LHCN-M2 (cell line): ENCODE measurements at regions not wholly inside any gene's neighbourhood (a gene's known extent, or its start where the extent isn't known, plus 50 kb on each side); places are given as distances from the start of the nearest gene placed in this dataset.

Experiments used
- DNase-seq: peaks from one replicate; pipeline ENCODE4 v3.0.0-alpha.2; 2012; ENCODE audit warnings: low read depth

DNA sequence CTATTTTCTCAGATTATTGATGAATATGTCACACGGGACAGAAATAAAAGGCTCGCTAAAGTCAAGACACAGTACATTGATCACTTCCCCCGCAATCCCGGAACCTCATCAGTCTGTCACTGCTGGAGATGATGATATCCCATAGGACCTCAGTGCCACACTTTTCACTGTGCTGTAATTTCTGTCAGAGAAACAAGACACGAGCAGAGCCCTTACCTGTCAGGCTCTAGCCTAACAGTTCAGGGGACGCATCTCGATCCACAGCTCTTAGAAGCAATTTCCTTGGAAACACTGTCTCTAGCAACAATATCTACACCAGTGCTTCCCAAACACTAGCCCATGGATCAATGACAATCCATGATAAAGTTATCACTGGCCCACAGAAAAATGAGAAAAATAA, 140.0 kb downstream of the GRIN2B start:
- no peak for DNase-seq

DNA sequence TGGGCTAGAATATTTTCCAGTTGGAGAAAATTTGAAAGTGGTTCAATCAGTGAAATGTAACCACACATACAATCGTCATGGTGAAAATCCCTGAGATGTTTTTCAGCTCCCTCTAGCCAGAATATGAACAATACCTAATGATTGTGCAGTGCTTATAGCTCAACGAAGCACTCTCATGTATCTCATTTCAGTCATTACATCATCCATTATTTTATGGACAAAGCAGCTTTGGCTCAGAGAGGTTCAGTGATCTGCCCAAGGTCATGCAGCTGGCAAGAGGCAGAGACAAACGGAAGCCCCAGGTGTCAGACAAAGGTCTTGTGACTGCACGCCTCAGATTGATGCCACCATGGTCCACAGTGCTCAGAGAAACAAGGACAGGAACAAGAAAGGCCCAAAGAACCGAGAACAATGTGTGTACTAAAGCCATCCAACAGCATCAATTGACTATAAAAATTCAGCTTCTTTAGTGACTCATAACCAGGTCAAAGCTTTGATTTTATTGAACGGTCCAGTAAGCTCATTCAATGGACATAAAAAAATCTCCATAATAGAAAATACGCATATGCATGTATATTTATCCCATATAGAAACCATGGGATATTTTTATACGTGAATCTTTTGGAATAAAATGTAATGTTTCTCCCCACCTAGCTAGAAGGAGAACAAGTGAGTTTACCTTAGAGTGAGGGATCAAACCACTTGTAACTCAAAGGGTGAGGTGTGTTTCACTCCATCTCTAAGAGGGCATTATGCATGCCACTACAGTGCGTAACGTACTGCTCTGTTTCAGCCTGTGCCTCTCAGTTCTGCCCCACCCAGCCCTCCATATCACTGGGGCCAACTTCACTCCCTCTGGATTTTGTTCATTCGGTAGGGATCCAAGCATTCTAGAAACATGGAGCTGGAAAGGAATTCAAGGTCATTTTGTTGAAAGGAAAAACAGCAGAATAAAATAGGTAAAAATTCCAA, 141.8 kb downstream of the GRIN2B start:
- DNase-seq: no peak

DNA sequence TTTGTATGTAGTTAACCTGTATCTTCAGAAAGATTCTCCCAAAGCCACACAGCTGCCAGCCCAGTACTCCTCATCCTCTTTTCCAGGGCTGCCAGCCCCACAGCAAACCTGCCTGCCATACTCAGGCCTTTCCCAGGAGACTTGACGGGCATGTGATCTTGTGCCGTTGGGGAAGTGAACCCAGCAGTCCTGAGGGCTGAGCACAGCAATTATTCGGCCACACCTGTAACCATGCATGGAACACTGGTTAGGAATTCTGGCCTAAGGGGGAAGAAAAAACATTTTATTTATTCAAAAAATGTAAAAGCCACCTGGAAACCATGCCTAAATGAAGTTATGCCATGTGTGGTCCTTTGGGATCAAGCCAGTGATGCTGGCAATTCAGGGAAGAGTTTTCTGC, 145.3 kb downstream of the GRIN2B start:
- no peak for DNase-seq

DNA sequence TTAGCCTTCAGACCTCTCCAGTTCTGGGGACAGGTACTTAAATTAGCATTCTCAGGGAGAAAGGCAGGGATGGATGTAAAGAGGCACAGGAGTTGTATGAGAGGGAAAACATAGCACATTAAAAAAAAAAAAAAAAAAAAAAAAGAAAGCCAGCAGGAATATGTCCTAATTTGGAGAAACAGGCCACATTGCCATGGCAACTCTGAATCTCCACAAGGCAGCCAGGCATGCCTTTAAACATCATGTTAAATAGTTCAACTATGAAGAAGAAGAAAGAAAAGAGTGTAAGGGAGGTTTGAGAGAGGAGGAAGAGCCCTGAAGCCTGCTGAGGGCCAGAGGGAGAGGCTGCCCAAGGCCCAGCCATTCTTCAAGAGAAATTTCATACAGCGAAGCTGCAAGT, 145.8 kb downstream of the GRIN2B start:
- no peak for DNase-seq

DNA sequence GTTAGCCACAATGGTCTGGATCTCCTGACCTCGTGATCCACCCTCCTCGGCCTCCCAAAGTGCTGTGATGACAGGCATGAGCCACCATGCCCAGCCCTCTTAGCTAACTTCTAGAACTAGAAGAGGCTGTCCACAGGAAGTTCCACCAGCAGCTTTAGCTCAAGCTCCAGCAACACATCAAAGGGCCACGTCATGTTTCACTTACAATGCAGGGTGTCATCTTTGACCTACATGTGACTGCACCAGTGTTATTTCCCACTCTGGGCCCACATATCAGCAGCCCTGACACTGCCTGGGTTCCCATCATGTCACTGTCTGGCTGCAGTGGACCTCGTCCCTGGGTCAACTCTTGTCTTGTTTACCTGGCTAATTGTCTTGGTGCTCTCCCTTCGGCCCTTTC, 147.2 kb downstream of the GRIN2B start:
- DNase-seq: no peak

DNA sequence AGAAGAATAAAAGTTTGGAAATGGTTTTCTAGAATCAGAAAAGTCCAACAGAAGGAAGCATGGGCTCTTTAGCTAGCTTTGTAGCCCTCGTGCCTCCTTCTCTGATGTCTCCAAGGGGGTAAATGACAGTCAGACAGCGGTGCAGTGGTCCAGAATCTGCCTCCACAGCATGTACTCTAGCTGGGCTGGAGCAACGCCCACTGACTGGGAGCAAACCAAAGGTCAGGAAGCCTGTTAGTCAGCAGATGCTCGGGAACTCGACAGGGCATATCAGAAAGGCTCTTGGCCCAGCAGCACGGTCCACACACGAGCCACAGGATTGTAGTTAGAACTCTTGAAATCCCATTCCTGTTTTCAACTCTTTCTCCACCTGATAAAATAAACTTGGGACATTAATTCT, 164.3 kb downstream of the GRIN2B start:
- DNase-seq: no peak

DNA sequence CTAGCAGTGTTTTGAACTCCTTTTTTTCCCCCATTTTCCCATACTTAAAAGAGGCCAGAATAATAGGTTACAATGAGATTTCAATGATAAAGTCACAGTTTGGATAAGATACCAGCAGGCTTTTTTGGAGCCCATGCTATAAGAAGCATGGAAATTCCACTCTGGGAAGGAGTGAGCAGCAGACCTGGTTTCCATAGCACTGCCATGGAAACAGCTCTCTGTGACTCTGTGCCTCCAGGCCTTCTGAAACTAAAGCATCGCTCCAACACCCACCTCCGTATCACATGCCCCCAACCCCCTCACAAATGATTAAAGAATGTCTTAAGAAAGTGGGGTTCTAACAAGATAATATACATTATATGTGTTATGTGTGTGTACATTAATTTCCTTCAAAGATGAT, 165.0 kb downstream of the GRIN2B start:
- DNase-seq: no peak

DNA sequence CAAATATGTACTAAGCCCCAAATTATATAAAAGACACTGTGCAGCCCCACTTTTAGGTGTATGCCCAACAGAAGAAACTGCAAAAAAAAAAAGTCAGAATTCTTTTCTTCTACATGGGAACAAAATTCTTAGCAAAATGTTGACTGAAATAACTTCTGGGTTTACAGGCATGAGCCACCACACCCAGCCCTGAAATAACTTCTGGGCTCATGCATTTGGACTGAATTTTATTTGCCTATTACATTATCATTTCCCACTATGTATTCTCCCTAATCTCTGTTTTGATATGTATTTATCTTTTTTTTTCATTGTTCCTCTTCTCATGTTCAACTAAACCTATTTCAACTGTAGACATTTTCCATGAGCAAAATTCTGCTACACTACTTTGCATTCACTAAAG, 169.2 kb downstream of the GRIN2B start:
- DNase-seq: no peak

DNA sequence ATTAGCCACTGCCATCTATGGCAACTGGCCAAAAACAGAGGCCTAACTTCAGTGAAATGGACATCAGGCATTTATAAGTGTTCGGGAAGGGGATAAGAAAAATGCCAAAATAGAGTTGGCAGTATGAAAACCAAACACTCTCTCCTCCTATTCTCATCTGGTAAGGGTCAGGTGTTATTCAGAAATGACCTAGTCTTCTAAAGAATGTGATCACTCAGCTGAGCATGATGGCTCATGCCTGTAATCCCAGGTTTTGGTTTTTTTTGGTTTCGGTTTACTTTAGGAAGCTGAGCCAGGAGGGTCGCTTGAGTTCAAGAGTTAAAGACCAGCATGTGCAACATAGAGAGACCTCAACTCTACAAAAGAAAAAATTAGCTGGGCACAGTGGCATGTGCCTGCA, 170.3 kb downstream of the GRIN2B start:
- DNase-seq: no peak

DNA sequence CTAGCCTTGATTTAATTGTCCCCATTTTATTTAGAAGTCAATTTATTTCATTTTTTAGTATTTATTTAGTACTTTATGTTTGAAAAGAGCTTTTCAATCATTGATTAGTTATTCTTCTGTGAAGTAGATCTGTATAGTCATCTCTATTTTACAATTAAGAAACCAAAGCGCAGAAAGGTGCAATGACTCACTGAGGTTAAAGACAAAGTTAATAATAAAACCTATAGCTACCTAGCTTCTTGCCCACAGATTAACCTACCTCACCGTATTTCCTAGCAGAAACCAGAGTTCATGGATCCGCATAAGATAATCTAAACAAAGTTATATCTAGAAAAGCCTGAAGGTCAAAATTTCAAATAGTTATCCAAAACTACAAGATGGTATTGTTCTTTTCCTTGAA, 176.4 kb downstream of the GRIN2B start:
- no peak for DNase-seq

DNA sequence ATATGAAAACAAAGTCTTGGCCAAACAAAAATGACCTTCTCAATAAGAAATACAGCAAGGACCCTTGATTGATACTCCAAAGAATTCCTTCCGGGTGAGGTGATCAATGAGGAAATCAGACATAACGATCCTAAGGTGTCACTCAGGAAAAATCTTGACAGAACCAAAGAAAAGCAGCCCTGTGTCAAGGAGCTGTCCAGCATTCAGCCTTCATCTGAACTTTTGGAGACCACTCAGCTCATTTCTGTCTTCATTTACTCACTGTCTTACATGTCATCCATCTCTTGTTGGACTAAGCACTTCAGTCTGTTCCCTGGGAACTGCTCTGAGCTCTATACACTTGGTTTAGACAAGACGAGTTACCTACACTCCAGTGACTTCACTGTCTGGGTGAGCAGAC, 179.9 kb downstream of the GRIN2B start:
- no peak for DNase-seq

DNA sequence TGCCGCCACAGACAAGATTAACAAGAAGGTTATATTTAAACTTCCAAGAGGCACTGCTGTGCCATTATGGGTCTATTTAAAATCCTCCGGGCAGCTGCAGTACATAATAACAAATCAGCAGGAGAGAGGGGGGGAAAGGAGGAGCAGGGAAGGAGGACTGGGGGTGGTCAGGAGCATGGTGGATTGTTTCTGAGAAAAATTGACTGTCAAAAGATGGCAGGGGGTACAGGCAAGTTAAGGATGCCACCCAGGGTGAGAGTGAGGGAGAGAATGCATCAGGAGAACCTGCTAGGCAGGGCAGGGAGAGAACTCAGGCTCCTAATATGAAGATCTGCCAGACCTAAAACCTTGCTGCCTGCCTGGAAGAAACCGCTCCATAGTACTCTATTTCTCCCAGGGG, 181.8 kb downstream of the GRIN2B start:
- DNase-seq: no peak

DNA sequence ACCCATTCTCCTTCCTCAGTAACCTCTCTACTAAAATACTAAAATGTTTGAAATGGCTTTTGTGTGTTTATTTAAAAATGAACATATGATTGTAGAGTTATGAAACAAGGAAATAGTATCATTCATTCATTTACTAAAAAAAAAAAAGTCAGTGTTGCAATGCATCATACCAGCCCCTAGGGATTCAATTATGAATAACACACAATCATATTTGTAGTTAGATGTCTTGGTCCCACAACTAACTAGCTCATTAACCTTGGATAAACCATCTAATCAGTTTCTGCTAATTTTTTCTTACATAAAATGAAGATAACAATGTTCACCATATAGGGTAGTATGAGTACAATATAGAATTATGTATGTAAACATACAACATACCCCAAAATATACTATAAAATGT, 183.2 kb downstream of the GRIN2B start:
- no peak for DNase-seq

DNA sequence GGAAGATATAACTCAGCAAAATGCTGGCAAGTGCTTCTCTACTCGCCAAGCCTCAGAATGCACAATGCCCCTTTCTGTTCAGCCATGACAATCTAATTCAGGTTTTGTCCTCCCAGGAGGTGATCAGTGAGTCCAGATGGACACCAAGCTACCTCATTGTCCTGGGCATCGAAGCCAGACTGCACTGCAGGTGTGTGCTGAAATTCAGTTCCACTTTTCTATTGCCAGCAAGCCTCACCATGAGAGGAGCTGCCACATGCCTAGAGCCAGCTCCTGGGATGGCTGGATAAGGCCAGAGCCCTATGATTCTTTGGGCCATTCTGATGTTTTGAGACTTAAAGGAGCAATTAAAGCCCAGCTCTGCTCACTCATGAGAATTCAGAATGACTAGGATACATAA, 186.7 kb downstream of the GRIN2B start:
- no peak for DNase-seq

DNA sequence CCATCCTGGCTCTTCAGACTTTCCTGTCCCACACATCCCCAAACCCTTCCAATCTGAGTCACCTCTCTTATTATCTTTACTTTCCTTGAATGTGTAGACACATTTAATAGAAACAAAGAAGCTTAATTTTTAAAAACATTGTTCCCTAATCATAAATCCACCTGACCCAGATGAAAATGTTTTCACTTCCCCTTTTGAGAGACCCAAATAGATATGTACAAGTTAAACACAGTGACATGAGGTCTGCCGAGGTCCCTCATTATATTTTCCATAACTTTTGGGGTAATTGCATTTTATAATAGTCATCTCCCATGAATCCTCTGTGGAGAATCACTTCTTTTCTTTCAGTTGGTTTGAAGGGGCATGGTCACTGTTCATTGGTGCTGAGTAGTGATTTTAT, 191.1 kb downstream of the GRIN2B start:
- DNase-seq: no peak

DNA sequence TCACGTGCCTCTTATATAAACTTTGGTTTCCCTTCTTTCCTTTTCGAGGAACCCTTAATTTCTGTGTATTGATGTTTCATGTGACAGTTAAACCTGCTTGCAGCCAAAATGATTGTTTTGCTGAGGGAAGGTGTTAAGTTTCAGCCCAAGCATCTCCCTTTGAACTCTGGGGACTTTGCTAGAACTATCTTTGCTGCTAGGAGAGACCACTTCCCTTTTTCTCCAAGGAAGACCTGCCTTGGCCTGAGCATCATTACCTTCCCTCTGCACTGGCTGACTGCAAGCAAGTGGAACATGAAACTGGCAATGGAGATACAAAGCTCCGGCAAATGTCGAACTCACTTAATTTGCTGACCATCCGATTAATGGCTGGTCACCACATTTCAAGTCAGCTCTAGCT, 192.8 kb downstream of the GRIN2B start:
- no peak for DNase-seq

DNA sequence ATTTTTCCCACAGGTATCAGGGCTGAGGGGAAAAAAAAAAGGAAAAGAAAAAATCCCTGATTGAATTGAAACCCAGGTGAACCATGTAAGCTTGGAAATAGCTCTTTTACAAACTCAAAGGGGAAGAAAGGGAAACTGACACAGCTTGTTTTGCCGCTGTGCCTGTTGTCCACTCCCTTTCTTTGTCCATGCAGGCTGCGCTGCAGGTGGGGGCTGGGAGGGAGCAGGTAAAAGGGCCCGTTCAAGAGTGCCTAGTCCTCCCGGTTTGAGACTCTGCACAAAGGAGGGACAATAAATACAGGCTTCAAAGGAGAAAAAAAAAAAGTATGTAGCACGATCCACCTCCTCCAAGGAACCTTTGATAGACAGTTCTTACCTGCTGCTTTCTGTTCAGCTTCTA, 194.8 kb downstream of the GRIN2B start:
- no peak for DNase-seq

DNA sequence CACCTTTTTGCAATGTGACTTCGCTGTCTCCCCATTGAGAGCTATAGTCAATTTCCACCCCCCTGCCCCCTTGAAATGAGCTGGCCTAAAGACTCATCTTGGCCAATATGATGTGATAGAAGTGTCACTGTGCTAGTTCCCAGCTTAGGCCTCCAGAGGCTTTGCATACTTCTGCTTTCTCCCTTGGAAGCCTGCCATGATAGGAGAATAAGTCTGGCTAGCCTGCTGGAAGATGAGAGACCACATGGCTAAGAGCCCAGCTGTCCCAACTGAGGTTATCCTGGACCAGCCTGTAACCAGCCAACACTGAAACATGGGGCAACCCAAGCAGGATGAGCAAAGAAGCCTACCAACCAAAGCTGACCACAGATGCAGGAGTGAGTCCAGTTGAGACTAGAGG, 196.9 kb downstream of the GRIN2B start:
- no peak for DNase-seq

DNA sequence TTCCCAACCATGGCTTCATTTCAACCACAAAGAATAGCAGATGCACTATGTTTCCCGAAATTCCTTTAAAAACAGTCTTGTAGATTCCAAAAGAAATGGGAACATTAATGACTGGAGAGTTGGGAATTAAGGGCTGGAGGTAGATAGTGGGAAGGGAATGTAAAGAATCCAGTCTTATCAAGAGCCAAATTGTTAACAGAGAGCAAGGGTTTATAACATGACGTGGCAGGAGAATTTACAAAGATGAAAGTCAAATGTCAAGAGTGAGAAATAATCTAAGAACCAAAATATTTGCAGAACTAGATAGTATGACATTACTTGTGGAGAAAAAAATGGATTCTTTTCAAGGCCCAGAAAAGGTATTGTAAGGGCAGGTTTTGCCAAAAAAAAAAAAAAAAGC, 200.9 kb downstream of the GRIN2B start:
- no peak for DNase-seq

DNA sequence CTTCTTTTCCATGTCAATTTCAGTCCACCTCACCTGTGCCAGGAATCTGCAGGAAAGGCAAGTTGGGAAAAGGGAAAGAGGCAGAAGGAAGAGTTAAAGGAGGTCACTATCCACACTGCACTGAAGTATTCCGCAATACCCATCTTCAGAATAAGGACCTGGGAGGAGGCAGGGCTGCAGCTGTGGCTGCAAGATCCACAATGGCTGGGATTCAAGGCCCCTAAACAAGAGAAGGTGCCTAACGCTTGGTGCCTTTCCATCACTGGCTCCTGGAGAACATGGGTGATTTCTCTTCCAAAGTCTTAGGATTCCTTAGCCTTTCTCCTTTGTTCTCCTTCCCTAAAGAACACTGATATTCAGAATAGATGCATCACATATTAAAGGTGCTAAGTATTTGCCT, 204.0 kb downstream of the GRIN2B start:
- DNase-seq: no peak

DNA sequence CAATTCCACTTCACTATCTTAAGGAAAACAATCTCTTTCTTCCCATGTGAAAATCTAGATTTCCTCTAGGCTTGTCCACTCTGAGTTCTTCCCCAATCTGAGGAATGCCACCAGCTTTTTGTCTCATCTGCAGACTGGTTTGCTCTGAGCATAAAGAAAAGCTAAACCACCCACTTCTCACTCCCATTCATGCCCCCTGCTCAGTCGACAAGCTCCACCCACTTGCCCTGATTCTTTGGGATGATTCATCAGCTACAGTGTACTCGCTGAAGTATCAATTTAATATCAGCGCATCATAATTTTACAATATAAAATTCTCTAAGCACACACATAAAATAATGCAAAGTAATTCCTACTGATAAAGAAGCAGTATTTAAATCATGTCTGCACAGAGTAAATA, 209.1 kb downstream of the GRIN2B start:
- no peak for DNase-seq

DNA sequence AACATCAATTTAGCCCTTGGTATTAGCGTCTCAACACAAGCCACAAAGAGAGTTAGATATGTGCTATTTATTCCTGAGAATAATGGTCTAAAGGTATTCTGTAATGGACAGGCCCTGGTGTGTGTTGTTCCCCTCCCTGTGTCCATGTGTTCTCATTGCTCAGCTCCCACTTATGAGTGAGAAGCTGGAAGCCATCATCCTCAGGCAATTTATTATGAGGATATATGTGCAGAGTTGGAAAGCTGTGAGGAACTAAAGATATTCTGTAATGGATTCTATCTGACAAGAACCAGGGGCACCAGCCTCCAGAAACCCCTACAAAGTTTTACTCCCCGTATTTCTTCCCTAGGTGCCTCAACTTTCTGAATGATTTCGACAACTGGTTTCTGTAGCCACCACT, 210.8 kb downstream of the GRIN2B start:
- DNase-seq: no peak

DNA sequence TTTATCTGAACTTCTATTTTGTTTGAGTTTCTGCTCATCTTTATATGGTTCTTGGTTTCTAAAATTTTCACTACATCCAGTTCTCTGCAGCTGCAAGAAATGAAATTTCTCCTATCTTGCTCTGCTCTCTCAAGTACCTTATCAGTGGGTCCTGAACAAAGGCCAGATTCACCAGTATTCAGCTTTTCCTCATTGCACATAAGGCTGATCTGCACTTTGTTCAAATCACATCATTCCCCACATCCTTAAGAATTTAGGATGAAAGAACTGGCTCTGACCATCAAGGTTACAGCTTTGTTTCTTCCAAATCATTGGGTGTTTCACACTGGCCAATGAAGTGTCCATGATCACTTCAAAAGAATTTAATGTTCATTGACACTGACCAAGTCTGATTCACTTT, 211.4 kb downstream of the GRIN2B start:
- DNase-seq: no peak

DNA sequence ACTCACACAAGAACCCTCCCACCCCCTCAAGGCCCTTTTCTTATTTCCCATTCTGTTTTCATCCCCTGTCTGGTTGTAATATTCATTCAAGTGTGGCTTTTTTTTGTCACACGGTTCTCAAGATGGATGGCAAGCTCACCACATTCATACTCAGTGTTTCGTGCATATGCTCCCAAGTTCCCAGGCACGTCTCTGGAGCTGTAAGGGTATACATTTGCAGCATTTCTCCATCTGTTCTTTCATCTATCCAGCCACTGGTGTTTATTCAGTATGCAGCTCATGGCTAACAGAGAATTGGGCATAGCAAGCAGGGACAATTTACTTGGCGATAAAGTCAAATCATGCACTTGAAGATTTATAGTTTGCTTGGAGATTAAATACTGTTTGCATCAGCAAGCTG, 212.1 kb downstream of the GRIN2B start:
- no peak for DNase-seq
